ENCODE measurements at regions not wholly inside any gene's neighbourhood (a gene's known extent, or its start where the extent isn't known, plus 50 kb on each side); places are given as distances from the start of the nearest gene placed in this dataset.
A peak's percentile ranks its signal among the peaks of the same experiment; 100 is the strongest.

DNA sequence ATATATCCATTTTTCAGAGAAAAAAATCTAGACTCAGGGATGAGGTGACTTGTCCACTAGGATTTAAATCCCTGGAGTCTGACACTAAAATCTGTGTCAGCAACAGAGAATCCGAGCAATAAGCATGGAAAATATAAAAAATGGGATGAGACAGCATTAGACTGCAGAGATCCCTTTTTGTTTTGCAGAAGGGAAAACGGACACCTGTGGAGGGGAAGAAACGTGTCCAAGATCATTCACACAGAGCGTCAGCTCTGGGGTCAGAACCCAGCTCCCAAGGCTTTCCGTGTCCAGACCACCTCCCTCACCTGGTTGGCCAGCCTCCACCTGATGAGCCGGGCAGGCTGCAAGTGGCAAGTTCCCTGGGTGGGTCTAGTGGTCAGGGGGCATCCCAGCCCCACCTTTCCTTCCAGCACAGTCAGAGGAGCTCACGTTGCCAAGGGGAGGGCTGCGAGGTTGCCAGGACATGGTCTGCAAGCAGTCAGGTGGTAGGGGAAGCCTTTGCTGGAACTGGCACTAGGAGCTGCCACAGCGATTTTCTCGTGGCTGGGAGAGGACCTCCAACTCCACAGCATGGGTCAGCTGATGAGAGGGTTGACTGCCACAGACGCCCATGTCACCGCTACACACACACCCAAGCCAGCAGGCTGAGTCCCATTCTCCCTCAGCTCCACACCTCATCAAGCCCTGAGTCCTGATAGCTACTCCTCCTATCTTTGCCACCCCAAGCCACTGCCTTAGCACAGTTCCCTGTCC is 65.9 kb upstream of the CPLX2 start:
- no peak for DNase-seq (ENCODE audit: low spot score)

DNA sequence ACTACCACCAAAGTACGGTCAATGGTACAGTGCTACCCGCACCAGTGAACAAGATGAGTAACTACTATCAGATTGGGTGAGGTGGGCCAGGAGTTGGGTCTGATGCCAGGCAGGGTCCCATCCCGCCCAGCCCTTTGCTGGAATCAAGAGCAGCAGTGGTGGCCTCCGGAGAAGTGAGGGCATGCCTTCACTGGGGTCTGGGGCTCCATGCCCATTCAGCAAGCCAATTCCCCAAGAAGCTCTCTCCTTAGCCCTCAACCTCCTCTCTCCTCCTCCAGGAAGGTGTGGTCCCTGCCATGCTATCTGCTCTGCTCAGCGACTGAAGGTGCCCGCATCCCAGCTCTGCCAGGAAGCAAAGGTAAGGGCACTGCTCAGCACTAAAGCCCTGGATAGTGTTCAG is 62.7 kb upstream of the CPLX2 start:
- DNase-seq (ENCODE audit: low spot score) = no peak

DNA sequence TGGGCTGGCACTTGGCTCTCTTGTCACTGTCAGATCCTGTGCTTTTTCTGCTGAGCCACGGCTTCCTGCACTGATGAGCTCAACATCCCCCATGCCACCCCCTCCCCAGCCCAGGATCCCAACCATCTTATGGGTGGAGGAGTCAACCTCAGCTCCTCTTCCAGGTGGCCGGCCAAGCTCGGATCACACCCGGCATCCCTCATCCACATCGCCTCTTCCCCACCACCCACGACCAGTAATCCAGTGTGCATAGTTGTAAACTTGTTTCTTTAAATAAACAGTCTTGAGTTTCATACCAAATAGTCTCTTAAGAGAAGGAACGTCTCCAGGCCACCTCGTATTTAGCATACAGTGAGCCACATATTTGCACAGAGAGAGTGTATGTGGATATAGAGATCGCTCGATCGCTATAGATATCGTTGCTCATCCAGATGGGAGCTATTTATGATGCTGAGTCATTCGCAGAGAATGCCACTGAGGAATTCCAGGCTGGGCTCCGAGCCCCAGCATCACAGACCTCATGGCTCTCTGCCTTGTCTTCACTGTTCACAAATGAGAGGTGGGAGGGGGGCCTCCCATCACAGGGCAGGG is 61.8 kb upstream of the CPLX2 start:
- peak; percentile 25 for DNase-seq (ENCODE audit: low spot score)

DNA sequence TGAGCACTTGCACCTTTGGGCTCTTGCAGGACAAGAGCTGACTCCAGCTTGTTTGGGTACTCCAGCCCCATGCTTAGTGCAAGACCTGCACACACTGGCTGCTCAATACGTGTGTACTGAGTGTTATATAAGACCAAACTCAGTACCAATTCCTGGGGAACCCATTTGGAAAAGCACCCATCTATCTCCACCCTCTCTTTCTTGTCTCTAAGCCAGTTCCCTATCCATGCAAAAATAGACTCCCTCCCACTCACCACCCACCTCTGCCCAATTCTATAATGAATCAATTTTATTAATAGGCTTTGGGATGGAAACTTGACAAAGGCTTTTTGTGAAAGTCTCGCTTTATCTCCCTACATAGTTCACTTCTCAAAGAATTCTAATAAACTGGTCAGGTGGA is 60.9 kb upstream of the CPLX2 start:
- DNase-seq (ENCODE audit: low spot score) = no peak

DNA sequence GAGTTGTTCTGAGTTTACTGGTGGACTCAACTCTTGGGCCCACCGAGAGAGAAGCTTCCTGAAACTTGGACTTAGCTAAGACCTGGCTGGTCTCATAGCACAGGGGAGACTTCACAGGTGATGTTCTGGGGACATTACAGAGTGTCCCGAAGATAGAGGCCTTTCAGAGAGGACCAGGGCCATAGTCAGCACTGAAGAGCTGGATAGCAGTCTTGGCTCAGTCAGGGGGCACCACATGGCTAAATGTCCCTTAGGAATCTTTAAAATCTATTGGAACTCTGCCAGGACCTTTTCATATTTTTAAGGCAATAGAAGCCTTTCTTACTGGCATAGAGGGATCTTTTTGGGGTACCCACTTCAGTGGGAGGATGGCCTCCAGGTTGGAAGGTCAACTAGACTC is 59.8 kb upstream of the CPLX2 start:
- DNase-seq (ENCODE audit: low spot score) = no peak

DNA sequence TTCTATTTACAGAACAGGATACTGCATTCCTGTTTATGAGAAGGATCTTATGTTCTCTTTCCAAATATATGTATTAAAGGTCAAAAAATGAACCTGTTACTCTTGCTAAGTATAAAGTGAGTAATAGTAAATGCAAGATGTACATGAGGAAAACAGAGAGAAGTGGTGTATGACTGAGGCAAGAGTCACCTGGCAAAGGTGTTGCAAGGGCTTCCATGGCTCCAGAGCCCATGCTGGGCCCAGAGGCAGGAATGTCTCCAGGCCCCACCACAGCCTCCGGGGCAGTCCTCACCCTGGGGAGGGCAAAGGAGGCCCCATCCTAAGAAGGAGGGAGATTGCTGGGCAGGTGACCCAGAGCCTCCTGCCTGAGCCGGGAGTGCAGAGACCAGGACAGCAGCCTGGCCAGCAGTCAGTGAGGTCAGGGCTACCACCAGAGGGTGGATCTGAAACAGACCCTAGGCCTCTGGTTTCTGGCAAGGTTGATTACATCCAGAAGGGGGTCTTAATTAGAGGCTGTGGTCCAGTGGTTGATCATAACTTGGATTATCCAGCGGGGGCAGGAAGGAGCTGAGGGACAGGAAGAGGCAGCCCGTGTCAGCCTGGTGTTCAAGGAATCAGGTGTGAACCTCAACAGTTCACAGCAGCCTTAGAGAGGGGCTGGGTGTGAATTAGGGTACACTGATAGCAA is 57.3 kb upstream of the CPLX2 start:
- DNase-seq (ENCODE audit: low spot score) = no peak

DNA sequence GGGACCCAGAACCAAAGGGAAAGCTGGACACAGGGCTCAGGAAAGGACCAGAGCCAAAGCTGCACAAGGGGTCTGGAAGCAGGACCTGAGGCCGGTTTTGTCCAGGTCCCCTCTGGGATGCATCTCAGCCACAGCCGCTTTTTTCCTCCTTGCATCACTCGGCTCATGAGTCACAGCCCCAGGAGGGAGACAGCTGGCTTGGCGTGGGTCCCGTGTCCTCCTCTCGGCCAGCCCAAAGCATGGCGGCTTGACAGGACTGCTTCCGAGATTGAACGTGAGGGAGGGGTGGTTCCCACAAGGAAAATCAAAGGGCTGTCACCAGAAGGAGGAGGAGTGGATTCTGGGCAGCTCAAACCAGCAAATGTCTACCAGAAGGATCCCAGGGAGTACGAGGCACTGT is 56.7 kb upstream of the CPLX2 start:
- DNase-seq (ENCODE audit: low spot score) = no peak

DNA sequence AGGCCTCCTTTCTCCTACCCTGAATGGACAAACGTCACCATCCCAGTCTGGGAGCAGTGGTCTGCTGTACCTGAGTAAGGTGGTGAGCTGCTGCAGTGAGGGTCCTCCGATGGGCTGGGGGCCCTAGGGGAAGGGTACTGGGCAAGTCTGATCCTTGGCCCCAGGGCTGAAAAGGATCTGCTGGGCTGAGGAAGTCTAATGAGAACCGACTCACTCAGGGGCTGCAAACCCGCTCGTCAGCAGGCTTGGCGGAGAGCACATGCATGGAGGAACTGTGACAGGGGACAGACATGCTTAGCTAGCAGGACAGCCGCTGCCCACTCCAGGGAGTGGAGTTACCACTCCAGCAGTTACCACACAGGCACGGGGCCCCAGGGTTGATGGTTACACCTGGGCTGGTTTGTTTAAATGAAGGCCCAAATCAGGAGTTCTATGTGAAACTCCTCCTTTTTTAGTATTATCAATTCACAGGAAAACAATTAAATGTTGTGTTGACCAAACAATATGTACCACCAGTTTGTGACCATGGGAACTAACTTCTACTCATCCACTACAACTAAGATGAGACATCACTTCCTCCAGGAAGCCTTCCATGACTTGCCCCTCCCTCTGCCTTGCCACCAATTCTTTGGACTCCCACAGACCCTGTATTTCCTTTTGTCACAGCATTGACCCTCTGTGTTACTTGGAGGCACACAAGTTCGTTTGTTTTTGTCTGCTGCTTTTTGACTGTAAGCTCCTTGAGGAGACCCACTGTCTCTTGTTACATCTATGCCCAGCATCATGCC is 56.1 kb upstream of the CPLX2 start:
- DNase-seq (ENCODE audit: low spot score) = no peak

DNA sequence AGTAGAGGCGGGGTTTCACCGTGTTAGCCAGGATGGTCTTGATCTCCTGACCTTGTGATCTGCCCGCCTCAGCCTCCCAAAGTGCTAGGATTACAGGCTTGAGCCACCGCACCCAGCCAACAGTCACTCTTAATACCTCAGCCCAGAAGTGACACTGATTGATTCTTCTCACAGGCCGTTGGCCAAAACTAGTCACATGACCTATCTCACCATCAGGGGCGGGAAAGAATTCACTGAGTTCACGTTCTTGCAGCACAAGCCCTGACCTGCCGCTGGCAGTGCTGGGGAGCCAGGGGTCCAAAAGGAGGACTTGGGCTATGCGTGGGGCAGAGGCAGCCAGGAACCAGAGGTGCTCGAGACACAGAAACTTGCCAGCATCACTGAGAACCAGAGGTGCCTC is 55.0 kb upstream of the CPLX2 start:
- DNase-seq (ENCODE audit: low spot score) = no peak

DNA sequence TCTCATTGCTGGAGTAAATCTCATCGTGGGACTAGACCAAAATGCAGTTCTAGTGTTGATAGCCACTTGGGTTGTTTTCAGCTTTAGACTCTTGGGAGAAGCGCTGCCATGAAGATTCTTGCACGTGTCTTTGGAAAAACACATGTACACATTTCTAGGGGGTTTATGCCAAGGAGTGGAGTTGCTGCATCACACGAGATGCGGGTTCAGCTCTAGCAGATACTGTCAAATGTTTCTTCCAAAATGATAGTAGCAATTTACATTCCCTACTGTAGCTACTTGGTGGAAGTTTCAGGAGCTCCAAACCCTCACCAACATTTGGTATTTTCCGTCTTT is 52.3 kb upstream of the CPLX2 start:
- no peak for DNase-seq (ENCODE audit: low spot score)

DNA sequence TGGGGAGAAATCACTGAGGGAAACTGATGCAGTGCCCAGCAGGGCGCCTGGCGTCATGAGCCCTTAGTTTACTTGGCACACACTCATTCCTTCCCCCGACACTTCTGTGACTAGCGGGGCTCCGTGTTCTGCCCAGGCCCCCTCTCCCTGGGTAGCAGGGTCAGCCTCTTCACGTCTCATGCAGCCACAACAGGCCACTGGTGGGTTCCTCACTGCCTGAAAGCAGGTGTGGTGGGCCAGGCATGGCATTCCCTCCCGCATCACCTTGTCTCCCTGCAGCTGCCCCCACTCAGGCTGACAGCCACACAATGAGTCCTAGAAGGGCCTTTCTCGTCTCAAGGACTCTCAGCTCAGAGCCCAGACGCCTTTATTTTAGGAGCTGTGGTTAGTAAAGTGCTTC is 51.1 kb upstream of the CPLX2 start:
- DNase-seq (ENCODE audit: low spot score) = no peak

Data from HT-29 (cell line).